ENCODE measurements at regions not wholly inside any gene's neighbourhood (a gene's known extent, or its start where the extent isn't known, plus 50 kb on each side); places are given as distances from the start of the nearest gene placed in this dataset.

GRCh38 chr1:96427616-96428015 is 294.0 kb upstream of the PTBP2 start:
- ChIA-PET CTCF (no interaction called here), POLR2A (no interaction called here)
- no peak for DNase-seq
- H3K4me1 Mint-ChIP-seq (ENCODE audit: low read depth), result no peaks in the 10 kb centered on the region
- H3K36me3 Mint-ChIP-seq (ENCODE audit: low read depth), result no peaks in the 10 kb centered on the region
- no peak for ATAC-seq
- intact Hi-C loops (cut with micrococcal nuclease), result no loop called here
- no peaks in the 10 kb centered on the region for H3K9me3 Mint-ChIP-seq
- TF ChIP-seq CTCF (IDR thresholded peaks at IDR 0.05), result no peak
- no peak overlapping the region for H3K27ac Mint-ChIP-seq
- no peaks in the 10 kb centered on the region for H3K27me3 Mint-ChIP-seq
- no peak overlapping the region for H3K4me3 Mint-ChIP-seq

- no peaks in the 10 kb centered on the region for H3K4me1 Mint-ChIP-seq (ENCODE audit: low read depth)
- intact Hi-C loops (cut with micrococcal nuclease), result no loop called here
- no peaks in the 10 kb centered on the region for H3K9me3 Mint-ChIP-seq
- TF ChIP-seq CTCF (IDR thresholded peaks at IDR 0.05), result no peak
- POLR2A ChIA-PET, result no interaction called here
- CTCF ChIA-PET, result no interaction called here
- DNase-seq, result no peak
- no peak overlapping the region for H3K27ac Mint-ChIP-seq
- no peaks in the 10 kb centered on the region for H3K36me3 Mint-ChIP-seq (ENCODE audit: low read depth)
- H3K4me3 Mint-ChIP-seq, result no peak overlapping the region
- no peak for ATAC-seq
- H3K27me3 Mint-ChIP-seq, result no peaks in the 10 kb centered on the region
Observed at GRCh38 chr1:96445302-96445701, 276.3 kb upstream of the PTBP2 start.

- Mint-ChIP-seq H3K4me3 (no peak overlapping the region), H3K9me3 (peaks cover 2% of the 10 kb centered on the region), H3K36me3 (ENCODE audit: low read depth) (no peaks in the 10 kb centered on the region), H3K27me3 (no peaks in the 10 kb centered on the region), H3K27ac (no peak overlapping the region), H3K4me1 (ENCODE audit: low read depth) (no peaks in the 10 kb centered on the region)
- CTCF ChIA-PET, result no interaction called here
- POLR2A ChIA-PET, result no interaction called here
- DNase-seq (no peak), ATAC-seq (no peak)
- TF ChIP-seq CTCF (IDR thresholded peaks at IDR 0.05), result no peak
- intact Hi-C loops (cut with micrococcal nuclease), result no loop called here
Observed at GRCh38 chr1:96464066-96464465, 257.5 kb upstream of the PTBP2 start.

- no peak overlapping the region for H3K27ac Mint-ChIP-seq
- no peak for DNase-seq
- no peaks in the 10 kb centered on the region for H3K36me3 Mint-ChIP-seq (ENCODE audit: low read depth)
- ATAC-seq, result no peak
- CTCF ChIA-PET, result no interaction called here
- POLR2A ChIA-PET, result no interaction called here
- no peaks in the 10 kb centered on the region for H3K4me1 Mint-ChIP-seq (ENCODE audit: low read depth)
- intact Hi-C loops (cut with micrococcal nuclease), result no loop called here
- no peak for TF ChIP-seq CTCF (IDR thresholded peaks at IDR 0.05)
- H3K9me3 Mint-ChIP-seq, result peaks cover 2% of the 10 kb centered on the region
- H3K4me3 Mint-ChIP-seq, result no peak overlapping the region
- H3K27me3 Mint-ChIP-seq, result no peaks in the 10 kb centered on the region
Observed at GRCh38 chr1:96464522-96464921, 257.1 kb upstream of the PTBP2 start.

GRCh38 chr1:96464991-96465390 is 256.6 kb upstream of the PTBP2 start:
- no peak overlapping the region for H3K27ac Mint-ChIP-seq
- CTCF ChIA-PET, result no interaction called here
- ATAC-seq (no peak), DNase-seq (no peak)
- TF ChIP-seq CTCF (IDR thresholded peaks at IDR 0.05), result no peak
- H3K4me3 Mint-ChIP-seq, result no peak overlapping the region
- POLR2A ChIA-PET, result no interaction called here
- intact Hi-C loops (cut with micrococcal nuclease), result no loop called here
- H3K27me3 Mint-ChIP-seq, result no peaks in the 10 kb centered on the region
- H3K4me1 Mint-ChIP-seq (ENCODE audit: low read depth), result no peaks in the 10 kb centered on the region
- peaks cover 2% of the 10 kb centered on the region for H3K9me3 Mint-ChIP-seq
- no peaks in the 10 kb centered on the region for H3K36me3 Mint-ChIP-seq (ENCODE audit: low read depth)

All from activated CD8-positive, alpha-beta T cell treated with anti-CD3 and anti-CD28 coated beads for 36 hours (primary cell).